GM18505 (cell line): ENCODE measurements at regions not wholly inside any gene's neighbourhood (a gene's known extent, or its start where the extent isn't known, plus 50 kb on each side); places are given as distances from the start of the nearest gene placed in this dataset.
"Not testable (repeated sequence)": the region's sequence is repeated elsewhere in the genome, so short reads cannot be mapped to it uniquely, and the experiment has no call there.

ENCODE experiments used
- ATAC-seq: cut with Tn5 transposase; IDR thresholded peaks from one replicate; pipeline ENCODE4 v1.9.1; 2021; ENCODE audit not compliant: unreplicated experiment
- POLR2A ChIP-seq: IDR thresholded peaks from 4 replicates; pipeline ENCODE4 v1.6.1; 2011; ENCODE audit warnings: borderline replicate concordance; ENCODE audit not compliant: insufficient read depth, insufficient read length; ENCODE audit errors: extremely low read depth

- TF ChIP-seq POLR2A, result no peak
Observed at GRCh38 chr1:200305806-200306205, 104.0 kb downstream of the ZNF281 start.

GRCh38 chr1:200304171-200304570 is 105.7 kb downstream of the ZNF281 start:
- no peak for TF ChIP-seq POLR2A
- no peak for ATAC-seq

More at GRCh38 chr1:200305806-200306205, 104.0 kb downstream of the ZNF281 start:
- no peak for ATAC-seq

- TF ChIP-seq POLR2A, result no peak
- no peak for ATAC-seq
Observed at GRCh38 chr1:200302921-200303290, 106.9 kb downstream of the ZNF281 start.

- TF ChIP-seq POLR2A, result no peak
- peak; percentile 66 for ATAC-seq
Observed at GRCh38 chr1:200302192-200302920, 107.5 kb downstream of the ZNF281 start.

GRCh38 chr1:200301152-200301551 is 108.7 kb downstream of the ZNF281 start:
- ATAC-seq, result no peak
- no peak for TF ChIP-seq POLR2A

GRCh38 chr1:200299571-200299970 is 110.3 kb downstream of the ZNF281 start:
- ATAC-seq, result no peak
- TF ChIP-seq POLR2A, result no peak

- no peak for ATAC-seq
- no peak for TF ChIP-seq POLR2A
Observed at GRCh38 chr1:200298242-200298641, 111.6 kb downstream of the ZNF281 start.

- no peak for TF ChIP-seq POLR2A
- ATAC-seq, result no peak
Observed at GRCh38 chr1:200296091-200296661, 113.7 kb downstream of the ZNF281 start.

- TF ChIP-seq POLR2A, result no peak
- ATAC-seq, result no peak
Observed at GRCh38 chr1:200294241-200294640, 115.6 kb downstream of the ZNF281 start.

- ATAC-seq, result no peak
- TF ChIP-seq POLR2A, result no peak
Observed at GRCh38 chr1:200292699-200293098, 117.1 kb downstream of the ZNF281 start.

- no peak for ATAC-seq
- no peak for TF ChIP-seq POLR2A
Observed at GRCh38 chr1:200291106-200291505, 118.7 kb downstream of the ZNF281 start.

- no peak for TF ChIP-seq POLR2A
- no peak for ATAC-seq
Observed at GRCh38 chr1:200290010-200290685, 119.7 kb downstream of the ZNF281 start.

- ATAC-seq, result no peak
- TF ChIP-seq POLR2A, result no peak
Observed at GRCh38 chr1:200288226-200288625, 121.6 kb downstream of the ZNF281 start.

- ATAC-seq, result not testable (repeated sequence)
Observed at GRCh38 chr1:200284236-200284635, 125.6 kb downstream of the ZNF281 start.
